ENCODE measurements at regions not wholly inside any gene's neighbourhood (a gene's known extent, or its start where the extent isn't known, plus 50 kb on each side); places are given as distances from the start of the nearest gene placed in this dataset.
"Not testable (repeated sequence)": the region's sequence is repeated elsewhere in the genome, so short reads cannot be mapped to it uniquely, and the experiment has no call there.

DNA sequence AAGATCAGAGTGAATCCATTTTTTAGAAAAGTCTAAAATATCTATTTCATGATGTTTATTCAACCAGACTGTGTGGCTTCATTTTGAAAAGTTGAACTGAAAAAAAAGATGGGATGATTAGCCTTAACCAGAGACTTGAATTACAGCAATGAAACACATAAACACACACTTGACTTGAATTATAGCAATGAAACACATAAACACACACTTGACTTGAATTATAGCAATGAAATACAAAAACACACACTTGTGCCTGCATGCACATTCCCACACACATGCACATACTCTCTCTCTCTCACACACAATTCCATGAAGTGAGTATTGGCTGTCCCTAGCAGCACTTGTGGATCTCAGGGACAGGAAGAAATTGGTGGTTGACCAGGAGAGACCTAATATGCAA is 286.8 kb downstream of the USP46 start:
- DNase-seq (ENCODE audit: low read depth in 2 of 2), result no peak

DNA sequence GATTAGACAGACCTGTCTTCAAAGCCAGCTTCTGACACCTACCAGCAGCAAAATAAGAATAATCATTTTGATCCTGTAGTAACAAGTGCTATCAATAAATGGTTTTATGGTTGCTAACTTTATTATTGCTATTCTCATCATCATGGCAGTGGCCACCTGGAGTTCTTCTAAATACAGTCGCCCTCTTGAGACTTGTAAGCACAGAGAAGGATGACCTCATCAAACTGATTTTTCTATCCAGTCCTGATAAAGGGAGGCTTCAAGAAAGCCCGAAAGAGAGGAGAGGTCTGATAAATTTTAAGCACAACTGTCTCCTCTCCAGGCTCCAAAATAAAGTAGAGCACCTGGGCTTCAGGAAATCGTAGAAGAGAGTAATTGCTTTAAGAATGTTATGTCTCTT is 286.4 kb downstream of the USP46 start:
- no peak for DNase-seq (ENCODE audit: low read depth in 2 of 2)

DNA sequence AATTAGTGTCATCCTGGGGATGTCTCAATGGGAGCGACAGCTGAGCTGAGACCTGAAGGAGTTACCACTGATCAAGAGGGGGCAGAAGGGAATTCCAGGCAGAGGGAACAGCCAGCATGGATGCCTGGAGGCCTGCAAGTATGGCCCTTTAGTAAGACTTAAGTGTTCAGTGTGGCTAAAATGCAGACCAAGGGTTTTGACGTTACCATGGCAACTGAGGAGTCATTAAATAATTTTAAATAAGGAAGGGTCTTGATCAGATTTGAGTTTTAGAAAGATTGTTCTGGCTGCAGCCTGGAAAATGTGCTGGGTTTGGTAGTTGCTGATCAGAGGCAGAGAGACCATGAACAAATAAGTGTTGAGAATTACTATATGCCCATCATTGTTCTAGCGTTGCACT is 285.5 kb downstream of the USP46 start:
- no peak for DNase-seq (ENCODE audit: low read depth in 2 of 2)

DNA sequence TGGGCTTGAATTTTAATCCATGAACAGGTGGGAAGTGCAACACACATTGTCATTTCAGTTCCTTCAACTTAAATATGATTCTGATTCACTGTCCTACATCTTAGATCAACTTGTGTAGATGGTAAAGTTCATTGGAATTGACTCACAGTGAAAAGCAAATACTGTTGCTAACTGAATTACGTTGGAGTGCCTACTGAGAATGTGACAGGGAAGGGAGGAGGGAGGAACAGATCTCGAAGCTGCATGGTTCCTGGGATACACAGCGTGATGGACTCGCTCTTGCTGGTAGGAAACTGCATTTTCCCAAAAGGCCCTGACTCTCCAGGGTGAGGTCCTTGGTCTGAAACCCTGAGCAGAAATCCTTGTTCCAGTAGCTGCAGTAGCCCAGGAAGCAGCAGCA is 284.2 kb downstream of the USP46 start:
- DNase-seq (ENCODE audit: low read depth in 2 of 2), result no peak

DNA sequence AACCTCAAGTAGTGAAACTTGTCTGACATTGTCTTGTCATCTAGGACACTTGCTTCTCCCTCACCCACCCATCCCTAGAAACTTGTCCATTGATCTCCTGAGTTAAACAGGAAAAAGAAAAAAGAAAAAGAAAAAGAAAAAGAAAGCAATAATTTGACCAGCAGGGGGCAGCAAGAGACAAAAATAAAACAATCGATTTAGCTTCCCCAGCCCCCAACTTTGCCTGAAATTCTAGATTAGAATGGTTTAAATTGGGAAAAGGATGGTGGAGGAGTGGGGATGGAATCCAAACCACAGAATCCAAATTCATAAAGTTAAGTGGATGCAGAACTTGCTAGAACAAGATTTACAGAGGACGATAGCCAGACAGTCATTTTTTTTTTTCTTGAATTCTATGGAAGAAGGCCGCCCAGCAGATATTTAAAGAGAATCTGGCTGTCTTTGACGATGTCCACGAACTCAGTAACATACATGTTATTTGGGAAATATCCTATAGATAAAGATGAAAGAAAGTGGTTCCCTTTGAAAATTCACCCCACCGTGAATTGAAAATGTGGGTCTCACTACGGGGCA is 282.9 kb downstream of the USP46 start:
- DNase-seq (ENCODE audit: low read depth in 2 of 2), result peak; percentile 66 to 70

DNA sequence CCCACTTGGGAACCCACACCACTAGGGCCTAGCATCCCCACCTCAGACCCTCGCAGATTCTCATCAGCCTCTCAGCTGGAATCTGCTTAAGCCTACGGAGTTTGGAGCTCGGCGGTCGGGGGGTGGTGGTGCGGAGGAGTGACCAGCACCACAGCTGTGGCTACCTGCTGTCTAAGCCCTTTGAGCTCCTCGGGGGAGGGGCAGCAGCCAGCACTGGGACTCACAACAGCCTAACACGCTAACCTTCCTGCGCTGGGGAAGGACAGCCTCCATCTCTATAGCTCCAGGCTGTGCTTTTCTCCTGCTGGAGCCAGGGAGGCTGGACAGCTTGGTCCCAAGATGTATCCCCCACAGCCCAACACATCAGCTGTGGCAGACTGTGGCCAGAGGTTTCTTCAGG is 281.5 kb downstream of the USP46 start:
- DNase-seq (ENCODE audit: low read depth in 2 of 2), result no peak

DNA sequence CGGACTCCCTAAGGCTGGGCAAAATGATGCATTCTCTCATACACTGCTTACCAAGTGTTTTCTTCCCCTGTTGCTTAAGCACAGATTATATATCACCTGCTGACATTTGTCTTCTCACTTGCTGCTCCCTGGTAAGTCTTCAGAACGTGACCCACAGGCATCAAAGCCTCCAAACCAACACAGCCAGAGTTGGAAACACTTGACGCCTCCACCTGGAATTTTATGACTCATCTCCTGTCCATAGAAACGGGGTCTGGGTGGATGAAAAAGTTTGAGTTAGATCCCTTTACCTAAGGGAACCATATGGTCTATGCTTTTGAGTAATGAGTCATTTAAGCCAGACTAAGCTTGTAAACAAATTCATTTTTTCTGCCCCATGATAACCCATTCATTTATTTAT is 251.6 kb downstream of the USP46 start:
- peak in 1 of 2 experiments; percentile 11 for DNase-seq (ENCODE audit: low read depth in 2 of 2)

DNA sequence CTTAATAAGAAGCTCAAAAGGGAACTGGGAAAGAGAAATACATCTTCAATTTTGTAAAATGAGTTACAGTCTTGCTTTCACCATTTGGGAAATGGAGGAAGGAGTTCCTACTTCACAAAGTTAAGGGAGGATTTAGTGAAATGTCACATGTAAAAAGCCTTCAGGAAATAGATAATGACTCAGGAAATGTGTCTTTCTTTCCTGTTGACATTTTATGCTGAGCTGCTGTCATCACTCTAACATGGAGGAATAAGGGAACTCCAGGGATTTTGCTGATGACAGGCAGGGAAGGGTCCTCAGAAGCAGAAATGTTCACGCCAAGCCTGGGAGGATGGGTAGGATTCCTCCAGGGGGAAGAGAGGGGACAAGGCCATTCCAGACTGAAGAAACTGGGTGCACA is 251.1 kb downstream of the USP46 start:
- DNase-seq (ENCODE audit: low read depth in 2 of 2), result no peak

DNA sequence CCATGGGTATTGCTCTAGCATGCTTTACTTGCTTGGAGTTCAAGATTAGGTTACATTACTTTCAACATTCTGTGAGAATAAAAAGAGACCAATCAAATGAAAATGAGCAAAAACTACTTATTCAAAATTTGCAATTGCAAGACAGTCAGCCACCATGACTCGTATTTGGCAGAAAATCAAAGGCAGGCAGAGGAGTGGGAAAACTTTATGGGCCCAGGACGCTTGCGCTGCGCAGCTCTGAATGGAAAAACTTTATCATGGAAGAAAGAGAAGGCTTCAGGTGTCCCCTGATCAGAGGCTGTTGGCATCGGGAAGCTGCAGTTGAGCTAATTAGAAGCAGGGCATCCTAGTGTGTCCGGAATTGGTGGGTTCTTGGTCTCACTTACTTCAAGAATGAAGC is 250.6 kb downstream of the USP46 start:
- DNase-seq (ENCODE audit: low read depth in 2 of 2), result peak in 1 of 2 experiments; percentile 3

DNA sequence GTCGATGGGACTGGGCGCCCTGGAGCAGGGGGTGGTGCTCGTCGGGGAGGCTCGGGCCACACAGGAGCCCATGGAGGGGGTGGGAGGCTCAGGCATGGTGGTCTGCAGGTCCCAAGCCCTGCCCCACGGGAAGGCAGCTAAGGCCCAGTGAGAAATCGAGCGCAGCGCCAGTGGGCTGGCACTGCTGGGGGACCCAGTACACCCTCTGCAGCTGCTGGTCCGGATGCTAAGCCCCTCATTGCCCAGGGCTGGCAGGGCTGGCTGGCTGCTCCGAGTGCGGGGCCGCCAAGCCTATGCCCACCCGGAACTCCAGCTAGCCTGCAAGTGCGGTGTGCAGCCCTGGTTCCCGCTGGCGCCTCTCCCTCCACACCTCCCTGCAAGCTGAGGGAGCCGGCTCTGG is 249.3 kb downstream of the USP46 start:
- not testable (repeated sequence) for DNase-seq (ENCODE audit: low read depth in 2 of 2)

DNA sequence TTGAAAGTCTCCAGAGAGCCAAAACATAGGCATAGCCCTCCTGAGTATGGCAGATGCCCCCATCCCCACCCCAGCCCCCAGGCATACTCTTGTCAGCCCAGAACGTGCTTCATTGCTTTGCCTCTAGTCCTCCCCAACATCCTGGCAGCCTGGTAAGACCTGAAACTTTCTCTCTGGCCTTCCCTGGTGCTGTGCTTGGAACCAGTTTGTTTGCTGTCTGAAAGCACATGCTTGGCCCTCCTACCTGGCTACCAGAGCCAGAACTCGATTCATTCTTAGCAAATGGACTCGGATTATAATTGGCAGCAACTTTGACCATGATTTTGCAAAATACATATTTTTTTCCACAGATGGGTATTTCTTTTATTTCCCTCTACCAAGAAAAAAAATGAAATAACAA is 248.1 kb downstream of the USP46 start:
- DNase-seq (ENCODE audit: low read depth in 2 of 2), result no peak

DNA sequence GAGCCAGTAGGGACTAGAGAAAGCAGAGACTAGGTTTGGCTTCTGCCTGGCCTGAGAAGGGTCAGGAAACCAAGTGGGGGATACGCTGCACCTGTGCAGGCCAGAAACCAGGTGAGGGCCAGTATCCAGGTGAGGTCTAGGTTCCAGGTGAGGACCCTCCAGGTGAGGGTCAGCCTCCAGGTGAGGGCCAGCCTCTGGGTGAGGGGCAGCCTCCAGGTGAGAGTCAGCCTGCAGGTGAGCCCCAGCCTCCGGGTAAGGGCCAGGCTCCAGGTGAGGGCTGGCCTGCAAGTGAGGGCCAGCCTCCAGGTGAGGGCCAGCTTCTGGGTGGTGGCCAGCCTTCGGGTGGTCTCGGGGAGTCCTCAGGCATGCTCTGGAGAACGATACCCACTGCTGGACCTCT is 238.8 kb downstream of the USP46 start:
- DNase-seq (ENCODE audit: low read depth in 2 of 2), result no peak

DNA sequence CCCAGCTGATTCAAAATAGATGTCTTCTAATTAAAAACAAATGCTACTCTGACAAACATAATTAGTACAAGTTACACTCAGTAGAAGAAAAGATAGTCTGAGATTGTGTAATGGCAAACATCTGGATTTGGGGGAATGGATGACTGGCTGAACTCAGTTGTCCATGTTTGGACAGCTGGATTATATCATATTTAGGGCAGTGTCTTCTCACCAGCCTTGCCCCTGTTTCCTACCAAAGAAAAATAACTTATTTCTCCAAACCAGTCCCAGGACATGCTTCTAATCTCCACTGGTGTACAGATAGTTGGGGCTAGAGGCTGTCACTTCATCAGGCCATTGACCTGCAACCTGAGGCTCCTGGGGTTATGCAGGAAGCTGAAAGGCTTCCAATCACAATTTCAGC is 237.3 kb downstream of the USP46 start:
- peak; percentile 45 to 52 for DNase-seq (ENCODE audit: low read depth in 2 of 2)

DNA sequence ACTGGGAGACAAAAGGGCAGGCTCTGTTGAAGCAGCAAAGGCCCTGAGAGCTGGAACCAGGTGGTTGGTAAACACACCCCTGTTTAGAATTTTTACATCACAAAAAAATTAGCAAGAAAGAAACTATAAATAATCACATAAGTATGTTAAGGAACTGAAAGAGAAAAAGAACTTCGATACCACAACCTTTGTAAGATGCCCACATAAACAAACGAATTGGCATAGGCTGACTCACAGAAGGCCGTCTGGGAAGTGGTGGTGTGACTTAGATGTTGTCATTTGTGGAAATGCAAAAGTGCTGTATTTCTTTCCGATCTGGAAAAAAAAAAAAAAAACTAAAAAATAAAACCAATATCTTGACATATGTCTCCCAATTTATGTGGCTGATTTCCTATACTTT is 235.1 kb downstream of the USP46 start:
- no peak for DNase-seq (ENCODE audit: low read depth in 2 of 2)

DNA sequence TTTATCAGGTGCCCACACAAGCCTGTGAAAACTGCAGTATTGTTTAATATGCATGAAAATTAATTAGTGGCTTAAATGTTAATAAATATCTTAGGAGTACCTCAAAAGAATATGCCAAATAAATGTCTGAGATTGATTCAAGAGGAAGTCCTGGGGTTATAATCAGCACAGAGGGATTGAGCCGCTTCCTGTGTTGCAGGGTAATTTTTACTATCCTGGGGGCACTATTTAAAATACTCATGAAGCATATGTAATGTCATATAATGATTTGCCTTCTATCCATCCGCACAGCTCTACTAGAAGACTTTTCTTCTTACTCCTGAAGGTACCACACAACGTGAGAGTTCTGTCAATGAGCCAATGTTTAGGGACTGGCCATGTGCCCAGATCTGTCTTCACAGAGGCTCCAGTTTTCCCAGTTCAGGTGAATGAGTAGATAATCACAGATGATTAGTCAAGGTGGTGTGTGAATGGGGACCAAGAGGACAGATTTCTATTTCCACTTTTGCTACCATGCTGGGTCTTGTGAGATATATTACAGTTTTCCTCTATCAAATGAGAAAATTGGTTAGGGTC is 233.3 kb downstream of the USP46 start:
- no peak for DNase-seq (ENCODE audit: low read depth in 2 of 2)

DNA sequence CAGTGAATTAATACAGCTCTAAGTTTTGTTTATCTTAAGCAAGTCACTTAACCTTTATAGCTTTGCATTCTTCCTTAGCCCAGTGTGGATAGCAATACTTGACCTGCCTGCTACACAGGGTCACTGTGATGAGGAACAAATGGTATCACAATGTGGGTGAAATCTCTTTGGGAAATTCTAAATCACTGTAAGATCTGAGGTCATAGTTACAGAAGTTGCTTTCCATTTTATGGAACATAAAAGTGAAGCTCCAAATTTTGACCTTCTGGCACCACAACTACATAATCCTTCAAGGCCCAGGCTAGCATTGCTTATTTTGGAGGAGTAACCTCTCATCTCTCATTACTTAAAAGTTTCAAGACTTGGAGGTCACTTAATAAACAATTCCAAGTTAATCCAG is 227.7 kb downstream of the USP46 start:
- DNase-seq (ENCODE audit: low read depth in 2 of 2), result no peak

DNA sequence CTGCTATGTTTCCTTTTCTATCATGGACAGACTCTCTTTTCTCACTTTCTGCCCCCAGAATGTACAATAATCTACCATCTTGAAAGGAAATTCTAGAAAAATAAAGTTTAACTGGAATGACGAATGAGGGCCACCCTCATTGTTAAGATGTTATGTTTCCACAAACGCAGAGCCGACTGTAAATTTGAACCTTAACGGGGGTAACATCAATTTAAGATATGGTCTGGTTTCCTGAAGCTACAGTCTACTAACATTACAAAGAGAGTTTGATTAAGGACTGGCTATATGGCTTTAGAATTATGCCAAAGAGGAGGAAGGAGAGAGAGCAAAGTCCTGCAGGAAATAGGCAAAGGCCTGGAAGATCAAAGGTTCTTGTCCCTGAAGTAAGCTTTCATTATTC is 227.2 kb downstream of the USP46 start:
- no peak for DNase-seq (ENCODE audit: low read depth in 2 of 2)

DNA sequence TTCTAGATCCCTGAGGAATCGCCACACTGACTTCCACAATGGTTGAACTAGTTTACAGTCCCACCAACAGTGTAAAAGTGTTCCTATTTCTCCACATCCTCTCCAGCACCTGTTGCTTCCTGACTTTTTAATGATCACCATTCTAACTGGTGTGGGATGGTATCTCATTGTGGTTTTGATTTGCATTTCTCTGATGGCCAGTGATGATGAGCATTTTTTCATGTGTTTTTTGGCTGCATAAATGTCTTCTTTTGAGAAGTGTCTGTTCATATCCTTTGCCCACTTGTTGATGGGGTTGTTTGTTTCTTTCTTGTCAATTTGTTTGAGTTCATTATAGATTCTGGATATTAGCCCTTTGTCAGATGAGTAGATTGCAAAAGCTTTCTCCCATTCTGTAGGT is 216.6 kb downstream of the USP46 start:
- DNase-seq (ENCODE audit: low read depth in 2 of 2), result not testable (repeated sequence)

DNA sequence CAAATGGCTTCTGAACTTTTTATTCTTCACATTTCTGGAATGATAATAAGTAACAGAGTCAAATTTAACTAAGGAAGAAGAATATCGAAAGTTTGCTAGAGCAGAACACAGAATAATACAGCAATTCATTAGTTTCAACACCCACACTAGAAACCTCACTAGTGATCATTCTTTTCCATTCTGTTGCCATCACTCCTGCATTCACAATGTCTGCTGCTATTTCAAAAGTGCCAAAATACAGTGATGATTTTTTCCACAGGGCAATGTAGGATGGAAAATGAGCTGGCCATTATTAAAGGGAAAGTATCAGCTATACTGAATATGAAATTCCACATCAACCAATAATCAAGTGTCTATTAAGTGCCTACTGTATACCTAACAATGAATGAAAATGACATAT is 186.7 kb downstream of the USP46 start:
- no peak for DNase-seq (ENCODE audit: low read depth in 2 of 2)

DNA sequence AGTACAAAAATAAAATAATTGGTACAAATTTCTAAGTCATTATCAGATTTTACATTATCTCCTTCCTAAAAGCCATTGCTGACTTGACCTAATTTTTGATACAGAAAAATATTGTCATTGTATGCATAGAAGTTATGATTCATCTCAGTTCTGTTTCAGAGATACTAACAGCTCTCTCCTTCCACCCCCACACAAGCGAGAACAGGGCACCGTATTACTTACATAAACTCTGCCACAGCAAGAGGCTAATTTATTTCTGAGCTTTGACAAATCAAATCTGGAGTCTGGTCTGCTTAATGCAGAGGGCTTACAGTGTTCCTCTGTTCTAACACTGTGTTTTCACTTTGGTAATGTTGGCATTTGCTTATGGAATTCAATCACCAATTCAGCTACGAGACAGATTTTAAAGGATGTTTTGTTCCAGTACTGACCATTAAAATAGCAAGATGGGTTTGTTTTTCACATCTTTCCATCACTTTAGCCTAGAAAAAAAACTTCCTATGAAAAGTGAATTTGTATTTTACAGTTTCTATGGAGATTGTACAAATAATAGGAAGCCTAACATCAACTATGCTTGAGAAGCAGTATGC is 181.8 kb downstream of the USP46 start:
- no peak for DNase-seq (ENCODE audit: low read depth in 2 of 2)

DNA sequence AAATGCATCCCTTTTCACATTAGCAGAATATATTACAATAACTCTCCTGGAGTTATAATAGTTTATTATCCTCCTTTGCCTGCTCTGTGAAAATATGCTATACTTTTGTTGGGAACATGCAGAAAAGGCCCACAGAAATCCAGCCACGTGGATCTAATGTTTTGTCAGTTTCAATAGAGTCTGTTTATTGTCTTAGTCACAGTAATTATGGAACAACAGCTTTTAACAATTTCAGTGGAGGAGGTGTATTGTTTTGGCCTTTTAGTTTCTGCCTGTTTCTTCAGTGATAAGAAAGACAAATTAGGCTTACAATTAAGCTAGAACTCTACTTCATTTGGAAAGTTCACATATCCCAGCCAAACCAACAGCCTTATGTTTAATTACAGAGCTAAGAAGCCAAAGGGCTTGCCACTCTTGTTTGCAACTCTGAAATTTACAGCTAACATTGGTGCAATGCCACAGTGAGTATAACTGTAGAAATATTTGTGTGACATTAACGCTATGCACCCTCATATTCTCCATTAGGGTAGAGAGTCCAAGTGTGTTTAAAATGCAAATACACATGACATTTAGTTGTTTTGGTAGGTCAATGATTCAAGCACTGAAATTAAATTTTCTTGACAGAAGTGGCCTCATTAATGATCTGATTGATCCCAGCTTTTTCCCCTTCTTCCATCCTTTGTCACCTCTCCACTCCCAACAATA is 175.8 kb downstream of the USP46 start:
- DNase-seq (ENCODE audit: low read depth in 2 of 2), result no peak

DNA sequence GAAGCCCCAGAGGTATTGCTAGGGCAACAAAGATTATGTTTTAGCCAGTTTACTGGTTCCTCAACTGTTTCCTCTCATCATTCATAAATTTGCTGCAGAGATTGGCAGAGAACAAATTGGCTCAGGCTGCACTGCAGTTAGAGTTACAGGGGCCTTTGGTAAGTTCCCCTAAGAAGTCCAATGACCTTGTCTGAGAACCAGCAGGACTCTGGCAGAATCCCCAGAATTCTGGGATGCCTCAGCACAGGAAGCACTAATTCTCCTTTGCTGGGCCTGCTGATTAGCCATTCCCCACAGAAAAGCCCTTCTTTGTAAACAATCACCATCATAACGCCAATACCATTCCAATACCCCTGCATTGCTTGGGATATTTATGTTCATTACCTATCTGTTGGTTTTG is 151.3 kb downstream of the USP46 start:
- DNase-seq (ENCODE audit: low read depth in 2 of 2), result no peak

DNA sequence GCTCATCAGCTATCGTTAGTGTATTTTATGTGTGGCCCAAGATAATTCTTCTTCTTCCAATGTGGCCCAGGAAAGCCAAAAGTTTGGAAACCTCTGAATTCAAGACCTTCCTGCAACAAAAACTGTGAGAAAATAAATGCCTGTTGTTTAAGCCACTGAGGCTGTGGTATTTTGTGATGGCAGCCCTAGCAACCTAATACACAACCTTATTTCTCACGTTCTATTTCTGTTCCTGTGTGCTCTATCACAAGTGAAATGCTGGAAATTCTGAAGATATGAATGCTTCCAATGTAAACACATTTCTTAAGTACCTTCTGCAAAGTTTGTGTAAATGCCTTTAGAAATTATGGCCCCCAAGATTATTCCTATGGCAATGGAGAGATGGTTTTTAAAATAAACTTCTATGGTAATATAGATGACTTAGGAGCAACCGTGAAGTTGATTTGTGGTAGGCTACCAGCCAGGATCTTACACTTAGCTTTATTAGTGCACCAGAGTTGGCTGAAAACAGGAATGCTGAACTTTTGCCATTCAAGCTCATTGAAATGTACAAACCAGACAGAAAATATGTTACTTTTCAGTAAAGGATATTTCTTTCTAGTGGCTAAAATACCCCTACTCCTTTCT is 148.0 kb downstream of the USP46 start:
- no peak for DNase-seq (ENCODE audit: low read depth in 2 of 2)
